NCI-H146 treated with DMSO at 0.1 percent for 48 hours (cell line): ENCODE measurements at regions not wholly inside any gene's neighbourhood (a gene's known extent, or its start where the extent isn't known, plus 50 kb on each side); places are given as distances from the start of the nearest gene placed in this dataset.
"Not testable (repeated sequence)": the region's sequence is repeated elsewhere in the genome, so short reads cannot be mapped to it uniquely, and the experiment has no call there.

Experiments
- DNase-seq: peaks from one replicate; lab custom pipeline; 2025; ENCODE audit not compliant: unreplicated experiment; lab: John Stamatoyannopoulos, UW

GRCh38 chr12:46087916-46088439 is 97.6 kb upstream of the SCAF11 start:
- DNase-seq, result no peak

- DNase-seq, result no peak
These were observed 94.6 kb upstream of the SCAF11 start for GRCh38 chr12:46084666-46085631.

- DNase-seq, result no peak
These were observed 92.3 kb upstream of the SCAF11 start for GRCh38 chr12:46082490-46083200.

- DNase-seq, result no peak
These were observed 82.9 kb upstream of the SCAF11 start for GRCh38 chr12:46073321-46073720.

- DNase-seq, result peak; percentile 30
These were observed 81.6 kb upstream of the SCAF11 start for GRCh38 chr12:46071769-46072624.

GRCh38 chr12:46071335-46071734 is 81.0 kb upstream of the SCAF11 start:
- no peak for DNase-seq

- no peak for DNase-seq
These were observed 76.7 kb upstream of the SCAF11 start for GRCh38 chr12:46067094-46067493.

- no peak for DNase-seq
These were observed 75.2 kb upstream of the SCAF11 start for GRCh38 chr12:46065412-46066166.

GRCh38 chr12:46064548-46064947 is 74.2 kb upstream of the SCAF11 start:
- no peak for DNase-seq

- DNase-seq, result not testable (repeated sequence)
These were observed 68.3 kb upstream of the SCAF11 start for GRCh38 chr12:46058697-46059096.

GRCh38 chr12:46050805-46051204 is 60.4 kb upstream of the SCAF11 start:
- DNase-seq, result no peak

- DNase-seq, result no peak
These were observed 59.3 kb upstream of the SCAF11 start for GRCh38 chr12:46049665-46050064.

- DNase-seq, result no peak
These were observed 56.1 kb upstream of the SCAF11 start for GRCh38 chr12:46046436-46046835.

GRCh38 chr12:46043972-46044520 is 53.7 kb upstream of the SCAF11 start:
- no peak for DNase-seq
